22Rv1 (cell line): ENCODE measurements at regions not wholly inside any gene's neighbourhood (a gene's known extent, or its start where the extent isn't known, plus 50 kb on each side); places are given as distances from the start of the nearest gene placed in this dataset.
"Not testable (repeated sequence)": the region's sequence is repeated elsewhere in the genome, so short reads cannot be mapped to it uniquely, and the experiment has no call there.

Source experiments
- H3K27ac ChIP-seq: fragments of 450-650 bp; 2 replicates; pipeline ENCODE4 v1.5.1; 2017
- ZFX ChIP-seq: fragments of 450-650 bp; IDR thresholded peaks from 2 replicates; pipeline ENCODE4 v1.6.1; 2017; ENCODE audit warnings: antibody characterized with exemption, borderline replicate concordance
- TF ChIP-seq, protein P1 (sequence below): fragments of 450-650 bp; IDR thresholded peaks from 2 replicates; pipeline ENCODE4 v1.5.1; 2017; ENCODE audit warnings: mild to moderate bottlenecking

- no peak overlapping the region for H3K27ac ChIP-seq
- TF ChIP-seq, protein P1, sequence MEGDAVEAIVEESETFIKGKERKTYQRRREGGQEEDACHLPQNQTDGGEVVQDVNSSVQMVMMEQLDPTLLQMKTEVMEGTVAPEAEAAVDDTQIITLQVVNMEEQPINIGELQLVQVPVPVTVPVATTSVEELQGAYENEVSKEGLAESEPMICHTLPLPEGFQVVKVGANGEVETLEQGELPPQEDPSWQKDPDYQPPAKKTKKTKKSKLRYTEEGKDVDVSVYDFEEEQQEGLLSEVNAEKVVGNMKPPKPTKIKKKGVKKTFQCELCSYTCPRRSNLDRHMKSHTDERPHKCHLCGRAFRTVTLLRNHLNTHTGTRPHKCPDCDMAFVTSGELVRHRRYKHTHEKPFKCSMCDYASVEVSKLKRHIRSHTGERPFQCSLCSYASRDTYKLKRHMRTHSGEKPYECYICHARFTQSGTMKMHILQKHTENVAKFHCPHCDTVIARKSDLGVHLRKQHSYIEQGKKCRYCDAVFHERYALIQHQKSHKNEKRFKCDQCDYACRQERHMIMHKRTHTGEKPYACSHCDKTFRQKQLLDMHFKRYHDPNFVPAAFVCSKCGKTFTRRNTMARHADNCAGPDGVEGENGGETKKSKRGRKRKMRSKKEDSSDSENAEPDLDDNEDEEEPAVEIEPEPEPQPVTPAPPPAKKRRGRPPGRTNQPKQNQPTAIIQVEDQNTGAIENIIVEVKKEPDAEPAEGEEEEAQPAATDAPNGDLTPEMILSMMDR: no peak
- no peak for TF ChIP-seq ZFX
Measured at GRCh38 chr13:106088085-106088484, 447.4 kb downstream of the EFNB2 start.

DNA sequence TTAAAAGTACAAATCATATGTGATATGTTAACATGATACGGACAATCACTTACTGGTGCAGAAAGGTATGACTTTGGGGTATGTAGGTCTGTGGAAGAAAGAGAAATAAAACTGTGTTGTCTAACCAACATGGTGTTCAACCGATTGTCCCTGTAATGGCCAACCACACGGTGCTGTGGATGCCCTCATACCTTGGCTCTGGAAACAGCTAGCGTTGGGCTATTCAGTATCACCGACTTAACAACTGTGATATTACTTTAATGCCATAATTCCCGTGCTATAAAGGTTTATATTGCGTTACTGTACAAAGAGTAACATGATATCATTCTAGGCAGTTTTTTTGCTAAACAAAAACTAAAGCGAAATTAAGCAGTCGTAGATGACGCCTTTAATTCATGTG lies 448.3 kb downstream of the EFNB2 start:
- no peak overlapping the region for H3K27ac ChIP-seq
- no peak for TF ChIP-seq ZFX
- TF ChIP-seq, protein P1: no peak

DNA sequence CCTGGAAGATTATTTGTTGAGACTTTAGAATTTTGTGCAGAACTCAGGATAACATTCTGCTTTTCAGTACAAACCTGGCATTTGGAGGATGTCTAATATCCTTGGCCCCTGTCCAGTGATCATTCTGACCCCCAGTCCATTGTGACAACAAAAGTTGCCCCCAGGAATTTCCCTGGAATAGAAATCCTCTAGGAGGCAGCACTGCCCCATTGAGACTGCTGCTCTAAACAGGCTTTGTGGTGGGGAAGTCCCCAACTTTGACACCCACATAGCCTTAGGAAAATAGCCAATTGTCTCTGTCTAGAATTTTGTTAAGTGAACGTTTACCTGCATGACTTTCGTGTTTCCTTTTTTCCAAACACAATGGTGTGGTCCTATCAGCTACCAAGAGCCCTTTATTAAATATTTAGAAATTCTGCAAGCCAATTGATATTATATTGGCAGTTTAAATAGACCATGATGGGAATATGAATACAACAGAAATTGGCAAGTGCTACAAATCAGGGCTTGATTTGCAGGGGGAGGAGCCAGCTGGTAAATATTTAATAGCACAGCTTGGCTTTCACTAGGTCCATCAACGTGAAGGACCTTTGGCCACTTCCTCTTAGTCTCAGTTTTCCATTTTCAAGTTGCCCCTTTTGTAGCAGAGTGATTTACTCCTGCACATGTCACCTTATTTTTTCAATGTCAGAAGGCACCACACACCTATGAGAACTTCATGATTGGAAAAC lies 451.7 kb downstream of the EFNB2 start:
- no peak overlapping the region for H3K27ac ChIP-seq
- TF ChIP-seq ZFX: no peak
- TF ChIP-seq, protein P1: peak; percentile 29

GRCh38 chr13:106081221-106081620 lies 454.2 kb downstream of the EFNB2 start:
- H3K27ac ChIP-seq: not testable (repeated sequence)

DNA sequence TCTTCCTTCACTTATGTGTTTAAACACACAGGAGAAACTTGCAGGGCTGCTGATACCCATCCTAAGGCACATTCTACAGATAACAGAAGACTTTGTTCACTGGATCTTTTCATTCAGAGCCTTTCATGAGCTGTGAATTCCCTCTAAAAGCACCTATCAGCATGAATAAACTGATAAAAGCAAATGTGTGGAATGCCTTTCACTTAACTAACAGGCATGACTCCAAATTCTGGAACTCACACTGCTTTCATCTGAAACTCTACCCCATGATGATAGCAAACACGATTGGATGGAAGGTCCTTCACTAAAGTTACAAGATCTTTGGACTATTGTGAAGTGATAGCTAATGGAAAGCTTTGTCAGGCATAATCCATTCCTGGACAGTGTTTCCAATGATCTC lies 457.3 kb downstream of the EFNB2 start:
- no peak overlapping the region for H3K27ac ChIP-seq
- no peak for TF ChIP-seq ZFX
- TF ChIP-seq, protein P1: no peak

GRCh38 chr13:106077017-106077416 lies 458.4 kb downstream of the EFNB2 start:
- no peak for TF ChIP-seq ZFX
- TF ChIP-seq, protein P1: no peak
- no peak overlapping the region for H3K27ac ChIP-seq

DNA sequence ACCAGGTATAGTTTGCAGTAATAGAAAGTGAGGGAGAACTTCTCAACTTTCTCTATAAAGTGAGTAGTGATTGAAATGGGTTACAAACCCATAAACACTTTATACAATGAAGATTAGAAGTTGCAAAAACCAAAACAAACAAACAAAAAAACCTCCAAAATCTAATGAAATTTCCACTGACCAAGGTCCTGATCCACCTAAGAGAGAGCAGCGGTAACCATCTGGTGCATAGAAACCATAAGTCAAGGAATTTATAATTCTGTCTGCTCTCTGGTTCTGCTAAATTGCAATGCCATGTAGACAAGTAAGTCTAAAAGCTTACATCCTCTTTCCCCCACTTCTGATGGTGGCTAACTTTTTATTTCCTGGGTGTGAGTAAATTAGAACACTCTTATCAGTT lies 463.4 kb downstream of the EFNB2 start:
- H3K27ac ChIP-seq: no peak overlapping the region
- TF ChIP-seq, protein P1: no peak
- no peak for TF ChIP-seq ZFX

DNA sequence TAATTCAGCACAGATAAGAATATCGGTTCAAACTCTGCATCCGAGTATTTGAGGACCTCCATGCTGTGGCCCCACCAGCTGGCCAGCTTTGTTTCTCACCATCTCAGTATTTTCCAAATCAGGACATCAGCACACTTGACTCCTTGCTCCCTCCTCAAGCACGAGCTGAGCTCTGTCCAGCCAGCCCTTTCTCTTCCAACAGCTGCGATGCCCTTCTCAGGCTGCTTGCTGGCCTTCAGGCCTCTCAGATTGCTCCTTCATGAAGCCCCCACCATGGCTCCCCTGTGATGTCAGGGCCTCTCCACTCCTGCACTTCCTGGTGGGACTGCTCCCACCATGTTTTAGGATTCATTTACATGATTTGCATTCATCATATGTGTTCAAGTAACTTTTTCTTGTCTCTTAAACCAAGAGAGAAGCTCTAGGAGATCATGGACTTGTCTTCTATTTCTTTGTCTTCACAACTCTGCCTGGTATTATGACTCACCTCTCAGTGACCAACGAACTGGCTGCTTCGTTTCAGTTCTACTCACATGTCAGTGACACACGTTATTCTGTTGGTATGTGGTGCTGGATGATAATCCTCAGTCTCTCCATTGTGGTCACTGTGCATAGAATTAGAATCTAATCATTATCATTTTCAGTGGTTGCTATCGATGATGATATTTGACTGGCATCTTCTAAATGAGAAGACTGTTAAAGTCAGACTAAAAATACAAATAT lies 471.7 kb downstream of the EFNB2 start:
- no peak overlapping the region for H3K27ac ChIP-seq
- TF ChIP-seq ZFX: no peak
- TF ChIP-seq, protein P1: no peak
